ENCODE measurements at regions not wholly inside any gene's neighbourhood (a gene's known extent, or its start where the extent isn't known, plus 50 kb on each side); places are given as distances from the start of the nearest gene placed in this dataset.

DNA sequence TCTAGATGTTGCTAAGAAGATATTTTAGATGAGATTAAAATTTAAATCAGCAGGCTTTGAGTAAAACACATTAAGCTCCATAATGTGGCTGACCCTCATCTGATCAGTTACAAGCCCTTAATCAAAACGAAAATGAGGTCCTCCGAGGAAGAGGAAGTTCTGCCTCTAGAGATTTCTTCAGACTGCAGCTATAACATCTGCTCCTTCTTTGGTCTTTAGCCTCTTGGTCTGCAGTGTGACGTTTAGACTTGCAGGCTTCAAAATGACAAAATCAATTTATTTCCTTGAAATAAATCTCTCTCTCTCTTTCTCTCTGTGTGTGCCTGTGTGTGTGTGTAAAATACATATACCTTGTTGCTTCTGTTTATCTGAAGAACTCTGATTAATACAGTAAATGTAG is 1429.8 kb upstream of the CDH9 start:
- TF ChIP-seq CBX5 (IDR thresholded peaks at IDR 0.05; ENCODE audit: low read depth, low read length): no peak
- no peak for TF ChIP-seq POLR2A (IDR thresholded peaks at IDR 0.05; ENCODE audit: control extremely low read depth in 1 of 2, low read depth in 2 of 2, low read length in 2 of 2)
- no peak for TF ChIP-seq CHD1 (IDR thresholded peaks at IDR 0.05; ENCODE audit: low read depth, low read length)
- no peak for TF ChIP-seq EP300 (IDR thresholded peaks at IDR 0.05; ENCODE audit: borderline replicate concordance in 1 of 2, low read depth in 2 of 2, low read length in 2 of 2)
- TF ChIP-seq RFX5 (IDR thresholded peaks at IDR 0.05; ENCODE audit: borderline replicate concordance, low read depth, low read length): no peak
- TF ChIP-seq ASH2L (IDR thresholded peaks at IDR 0.05; ENCODE audit: low read length): no peak
- TF ChIP-seq, protein P1, sequence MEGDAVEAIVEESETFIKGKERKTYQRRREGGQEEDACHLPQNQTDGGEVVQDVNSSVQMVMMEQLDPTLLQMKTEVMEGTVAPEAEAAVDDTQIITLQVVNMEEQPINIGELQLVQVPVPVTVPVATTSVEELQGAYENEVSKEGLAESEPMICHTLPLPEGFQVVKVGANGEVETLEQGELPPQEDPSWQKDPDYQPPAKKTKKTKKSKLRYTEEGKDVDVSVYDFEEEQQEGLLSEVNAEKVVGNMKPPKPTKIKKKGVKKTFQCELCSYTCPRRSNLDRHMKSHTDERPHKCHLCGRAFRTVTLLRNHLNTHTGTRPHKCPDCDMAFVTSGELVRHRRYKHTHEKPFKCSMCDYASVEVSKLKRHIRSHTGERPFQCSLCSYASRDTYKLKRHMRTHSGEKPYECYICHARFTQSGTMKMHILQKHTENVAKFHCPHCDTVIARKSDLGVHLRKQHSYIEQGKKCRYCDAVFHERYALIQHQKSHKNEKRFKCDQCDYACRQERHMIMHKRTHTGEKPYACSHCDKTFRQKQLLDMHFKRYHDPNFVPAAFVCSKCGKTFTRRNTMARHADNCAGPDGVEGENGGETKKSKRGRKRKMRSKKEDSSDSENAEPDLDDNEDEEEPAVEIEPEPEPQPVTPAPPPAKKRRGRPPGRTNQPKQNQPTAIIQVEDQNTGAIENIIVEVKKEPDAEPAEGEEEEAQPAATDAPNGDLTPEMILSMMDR (IDR thresholded peaks at IDR 0.05; ENCODE audit: control extremely low read depth in 1 of 3, insufficient read depth in 1 of 3, low read depth in 1 of 3, low read length in 3 of 3): no peak
- TF ChIP-seq NANOG (IDR thresholded peaks at IDR 0.05; ENCODE audit: insufficient read depth, low read depth, low read length, poor library complexity, severe bottlenecking): no peak
- no peak for TF ChIP-seq RAD21 (IDR thresholded peaks at IDR 0.05 in 1 of 2, conservative IDR thresholded peaks at IDR 0.05 in 1 of 2; ENCODE audit: low read depth in 2 of 2, low read length in 2 of 2)
- TF ChIP-seq, protein P2, sequence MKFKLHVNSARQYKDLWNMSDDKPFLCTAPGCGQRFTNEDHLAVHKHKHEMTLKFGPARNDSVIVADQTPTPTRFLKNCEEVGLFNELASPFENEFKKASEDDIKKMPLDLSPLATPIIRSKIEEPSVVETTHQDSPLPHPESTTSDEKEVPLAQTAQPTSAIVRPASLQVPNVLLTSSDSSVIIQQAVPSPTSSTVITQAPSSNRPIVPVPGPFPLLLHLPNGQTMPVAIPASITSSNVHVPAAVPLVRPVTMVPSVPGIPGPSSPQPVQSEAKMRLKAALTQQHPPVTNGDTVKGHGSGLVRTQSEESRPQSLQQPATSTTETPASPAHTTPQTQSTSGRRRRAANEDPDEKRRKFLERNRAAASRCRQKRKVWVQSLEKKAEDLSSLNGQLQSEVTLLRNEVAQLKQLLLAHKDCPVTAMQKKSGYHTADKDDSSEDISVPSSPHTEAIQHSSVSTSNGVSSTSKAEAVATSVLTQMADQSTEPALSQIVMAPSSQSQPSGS (IDR thresholded peaks at IDR 0.05; ENCODE audit: low read length): no peak

Measured in H1 (cell line).